Liver (tissue), 8 donors: ENCODE measurements at regions not wholly inside any gene's neighbourhood (a gene's known extent, or its start where the extent isn't known, plus 50 kb on each side); places are given as distances from the start of the nearest gene placed in this dataset.

Experiments used
- DNase-seq: peaks from one replicate; pipeline ENCODE4 v3.0.0-alpha.2; 2017; ENCODE audit warnings: low spot score
- H3K27ac ChIP-seq, 2 donors: one replicate each; pipeline ENCODE4 v1.7.0; 2013; ENCODE audit warnings: inconsistent platforms in 2 of 2, low read length in 2 of 2, control low read depth in 1 of 2, low read depth in 1 of 2, mild to moderate bottlenecking in 1 of 2
- H3K27me3 ChIP-seq, 4 donors: one replicate each; pipeline versions ENCODE4 v1.6.1 to v1.7.0; 2013; ENCODE audit warnings: low read length in 3 of 4, inconsistent platforms in 1 of 4, mild to moderate bottlenecking in 1 of 4, moderate library complexity in 1 of 4; ENCODE audit not compliant: control insufficient read depth in 4 of 4, insufficient read depth in 4 of 4
- H3K36me3 ChIP-seq, 4 donors: one replicate each; pipeline versions ENCODE4 v1.6.1 to v1.7.0; 2013; ENCODE audit warnings: low read length in 3 of 4, mild to moderate bottlenecking in 3 of 4, low read depth in 1 of 4, moderate library complexity in 1 of 4; ENCODE audit not compliant: control insufficient read depth in 4 of 4, insufficient read depth in 3 of 4
- H3K4me1 ChIP-seq, 4 donors: one replicate each; pipeline versions ENCODE4 v1.6.1 to v1.7.0; 2013; ENCODE audit warnings: low read length in 3 of 4, mild to moderate bottlenecking in 3 of 4, moderate library complexity in 1 of 4; ENCODE audit not compliant: control insufficient read depth in 4 of 4, insufficient read depth in 4 of 4
- H3K4me3 ChIP-seq, 3 donors: one replicate each; pipeline versions ENCODE4 v1.6.1 to v1.7.0; 2013; ENCODE audit warnings: low read length in 3 of 3, control low read depth in 1 of 3, low read depth in 1 of 3, mild to moderate bottlenecking in 1 of 3
- H3K9ac ChIP-seq, 2 donors: one replicate each; pipeline ENCODE4 v1.7.0; 2013; ENCODE audit warnings: low read length in 2 of 2, mild to moderate bottlenecking in 2 of 2, moderate library complexity in 2 of 2, control low read depth in 1 of 2, low read depth in 1 of 2
- H3K9me3 ChIP-seq, 4 donors: one replicate each; pipeline versions ENCODE4 v1.6.1 to v1.7.0; 2013; ENCODE audit warnings: low read length in 3 of 4; ENCODE audit not compliant: control insufficient read depth in 4 of 4
- ATF3 ChIP-seq: IDR thresholded peaks from 2 replicates; pipeline ENCODE4 v1.6.1; 2016; ENCODE audit warnings: antibody characterized with exemption
- CTCF ChIP-seq: fragments of 150-350 bp; IDR thresholded peaks from 2 replicates; pipeline ENCODE4 v1.5.1; 2017; ENCODE audit warnings: improper control_type of control experiment, low read depth, low read length; ENCODE audit not compliant: missing input control
- EGR1 ChIP-seq, 2 donors: IDR thresholded peaks; 2 replicates each; pipeline ENCODE4 v1.6.1; 2016 to 2018; ENCODE audit warnings: antibody characterized with exemption in 2 of 2, low read depth in 2 of 2
- FOXA1 ChIP-seq: IDR thresholded peaks from 2 replicates; pipeline ENCODE4 v1.6.1; 2016; ENCODE audit warnings: antibody characterized with exemption
- FOXA2 ChIP-seq: IDR thresholded peaks from 2 replicates; pipeline ENCODE4 v1.6.1; 2016; ENCODE audit warnings: antibody characterized with exemption
- GABPA ChIP-seq, 2 donors: IDR thresholded peaks in 1 of 2; conservative IDR thresholded peaks in 1 of 2; 2 replicates each; pipeline ENCODE4 v1.6.1; 2016; ENCODE audit warnings: antibody characterized with exemption in 2 of 2, mild to moderate bottlenecking in 1 of 2, moderate library complexity in 1 of 2
- HNF4A ChIP-seq, 2 donors: conservative IDR thresholded peaks; 2 replicates each; pipeline ENCODE4 v1.6.1; 2016; ENCODE audit warnings: antibody characterized with exemption in 2 of 2, mild to moderate bottlenecking in 2 of 2
- HNF4G ChIP-seq: IDR thresholded peaks from 2 replicates; pipeline ENCODE4 v1.6.1; 2016; ENCODE audit warnings: antibody characterized with exemption
- JUND ChIP-seq, 2 donors: IDR thresholded peaks; 2 replicates each; pipeline ENCODE4 v1.6.1; 2016; ENCODE audit warnings: antibody characterized with exemption in 2 of 2
- MAX ChIP-seq: IDR thresholded peaks from 2 replicates; pipeline ENCODE4 v1.6.1; 2016; ENCODE audit warnings: antibody characterized with exemption
- NR2F2 ChIP-seq: IDR thresholded peaks from 2 replicates; pipeline ENCODE4 v1.6.1; 2016; ENCODE audit warnings: antibody characterized with exemption
- RAD21 ChIP-seq, 2 donors: IDR thresholded peaks; 2 replicates each; pipeline ENCODE4 v1.6.1; 2016; ENCODE audit warnings: antibody characterized with exemption in 2 of 2, mild to moderate bottlenecking in 2 of 2
- REST ChIP-seq: IDR thresholded peaks from 2 replicates; pipeline ENCODE4 v1.6.1; 2016; ENCODE audit warnings: antibody characterized with exemption, mild to moderate bottlenecking
- RXRA ChIP-seq, 2 donors: IDR thresholded peaks; 2 replicates each; pipeline ENCODE4 v1.6.1; 2017 to 2018; ENCODE audit warnings: antibody characterized with exemption in 2 of 2, mild to moderate bottlenecking in 1 of 2
- SP1 ChIP-seq: IDR thresholded peaks from 2 replicates; pipeline ENCODE4 v1.6.1; 2018; ENCODE audit warnings: antibody characterized with exemption, mild to moderate bottlenecking
- TAF1 ChIP-seq: conservative IDR thresholded peaks from 2 replicates; pipeline ENCODE4 v1.6.1; 2016; ENCODE audit warnings: antibody characterized with exemption, mild to moderate bottlenecking
- YY1 ChIP-seq: IDR thresholded peaks from 2 replicates; pipeline ENCODE4 v1.6.1; 2016; ENCODE audit warnings: antibody characterized with exemption, mild to moderate bottlenecking
- ZBTB33 ChIP-seq: IDR thresholded peaks from 2 replicates; pipeline ENCODE4 v1.6.1; 2016; ENCODE audit warnings: antibody characterized with exemption
- WGBS: extraction: QIAGEN DNeasy Blood & Tissue Kit; methylation state at CpG from one replicate; pipeline ENCODE4 v1.1.7; 2013; 5-methylcytosine and 5-hydroxymethylcytosine counted together
- donor health status: healthy.
- donor health status: healthy.
- donor health status: healthy.
- donor health status: healthy.
- donor health status: healthy.

- no peak for TF ChIP-seq REST
- TF ChIP-seq RXRA (IDR thresholded peaks at IDR 0.05): no peak
- no peak for TF ChIP-seq ATF3
- TF ChIP-seq EGR1 (IDR thresholded peaks at IDR 0.05; ENCODE audit: low read depth in 2 of 2): no peak
Observed at GRCh38 chr6:5865506-5866031, 141.2 kb downstream of the NRN1 start (continued).

GRCh38 chr6:5860849-5861248 lies 145.9 kb downstream of the NRN1 start:
- Histone ChIP-seq H3K9ac (no peak overlapping the region), H3K4me3 (no peak overlapping the region), H3K36me3 (no peaks in the 10 kb centered on the region), H3K4me1 (no peaks in the 10 kb centered on the region), H3K27ac (no peak overlapping the region), H3K27me3 (no peaks in the 10 kb centered on the region), H3K9me3 (peaks cover 0 to 6% (median 0%) of the 10 kb centered on the region in 4 donors)
- 66% methylated on average over 5 of the region's 5 CpGs for WGBS
- TF ChIP-seq GABPA (IDR thresholded peaks at IDR 0.05 in 1 of 2, conservative IDR thresholded peaks at IDR 0.05 in 1 of 2) (no peak), NR2F2 (no peak), SP1 (no peak), RAD21 (IDR thresholded peaks at IDR 0.05) (no peak), JUND (IDR thresholded peaks at IDR 0.05) (no peak), ATF3 (no peak), FOXA2 (no peak), REST (no peak), RXRA (IDR thresholded peaks at IDR 0.05) (no peak), FOXA1 (no peak), ZBTB33 (no peak), HNF4G (no peak), CTCF (no peak), HNF4A (conservative IDR thresholded peaks at IDR 0.05) (no peak), TAF1 (no peak), MAX (no peak), YY1 (no peak)
- no peak for DNase-seq
